ENCODE measurements at regions not wholly inside any gene's neighbourhood (a gene's known extent, or its start where the extent isn't known, plus 50 kb on each side); places are given as distances from the start of the nearest gene placed in this dataset.

DNA sequence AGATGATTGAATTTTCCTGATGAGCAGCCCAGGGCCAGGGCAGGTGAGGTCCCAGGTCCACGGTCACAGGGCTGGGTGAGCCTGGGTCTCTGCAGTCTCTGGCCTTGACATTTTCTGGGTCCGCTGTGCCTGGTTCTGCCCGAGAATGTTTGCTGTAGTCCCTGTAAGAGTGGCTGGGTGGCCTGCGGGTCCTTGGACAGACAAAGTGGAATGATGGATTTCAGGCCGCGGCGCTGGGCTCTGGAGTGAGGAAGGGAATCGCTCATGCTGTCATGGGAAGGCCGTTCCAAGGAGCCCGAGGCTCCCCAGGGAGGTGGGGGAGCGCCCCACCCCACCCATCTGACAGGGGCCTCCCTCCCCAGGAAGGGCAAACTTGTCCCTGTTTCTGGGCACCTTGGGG, 153.5 kb upstream of the CIBAR2 start:
- Histone ChIP-seq H3K9me2 (no peaks in the 10 kb centered on the region), H3K79me2 (ENCODE audit: insufficient read depth) (no peaks in the 10 kb centered on the region), H3K36me3 (replicated peaks in 1 of 2; ENCODE audit: control insufficient read depth in 1 of 2, insufficient read depth in 2 of 2, low read length in 1 of 2) (no peaks in the 10 kb centered on the region), H3K27ac (ENCODE audit: low read depth in 2 of 2, low read length in 1 of 2) (peak overlapping the region in 1 of 2 experiments; percentile 100; a peak in 2 of 4 replicates), H3K9ac (no peak overlapping the region), H3K4me1 (ENCODE audit: control insufficient read depth in 1 of 2, insufficient read depth in 2 of 2, low read depth in 1 of 2, low read length in 1 of 2) (peaks cover 0 to 63% of the 10 kb centered on the region in 2 experiments; a peak in 2 of 4 replicates), H3K27me3 (ENCODE audit: insufficient read depth) (no peaks in the 10 kb centered on the region), H3F3A (replicated peaks; ENCODE audit: insufficient read depth) (peaks cover 5% of the 10 kb centered on the region), H3K4me2 (no peak overlapping the region), H2AFZ (ENCODE audit: low read depth) (no peak overlapping the region), H4K20me1 (ENCODE audit: insufficient read depth) (peaks cover 11% of the 10 kb centered on the region; the same call in 1 of the 2 replicates), H3K4me3 (ENCODE audit: low read depth in 2 of 2, low read length in 1 of 2) (no peak overlapping the region), H3K9me3 (no peaks in the 10 kb centered on the region)
- CTCF ChIA-PET = interaction anchor here (0.6 to 13.0 kb wide), 4 partner anchors 8 to 21 kb away, joined by 3 to 180 read pairs (median 16); no protein-coding TSS in a partner anchor
- DNase-seq = no peak
- no peak for TF ChIP-seq USF2 (IDR thresholded peaks at IDR 0.05; ENCODE audit: borderline replicate concordance, low read depth, low read length)
- no peak for TF ChIP-seq GABPA (IDR thresholded peaks at IDR 0.05; ENCODE audit: low read depth)
- no peak for TF ChIP-seq FOXJ3 (CRISPR knock-in tag; IDR thresholded peaks at IDR 0.05)
- POLR2A ChIA-PET = no interaction called here
- 92% methylated on average over 7 of the region's 11 CpGs for WGBS (ENCODE audit: low lambda C conversion rate)

DNA sequence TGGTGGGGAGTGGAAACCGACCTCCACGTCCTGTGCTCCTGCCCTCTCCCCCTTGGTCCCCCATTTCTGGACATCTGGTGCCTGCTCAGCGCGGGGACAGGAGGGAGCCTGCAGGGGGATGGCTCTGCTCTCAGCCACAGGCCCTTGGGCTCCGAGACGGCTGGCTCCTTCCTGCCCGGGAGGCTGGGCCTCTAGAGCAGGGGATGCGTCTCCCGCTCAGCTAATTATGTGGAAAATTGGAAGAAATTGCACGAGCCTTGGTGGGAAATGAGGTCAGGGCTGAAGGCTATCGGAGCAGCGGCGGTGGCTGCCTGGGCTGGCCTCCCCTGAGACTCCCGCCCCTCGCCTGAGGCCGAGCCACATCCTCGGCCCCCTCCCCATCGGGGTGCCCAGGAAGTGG, 154.6 kb upstream of the CIBAR2 start:
- Histone ChIP-seq H3K27me3 (ENCODE audit: insufficient read depth) (no peaks in the 10 kb centered on the region), H3F3A (replicated peaks; ENCODE audit: insufficient read depth) (peaks cover 5% of the 10 kb centered on the region), H3K79me2 (ENCODE audit: insufficient read depth) (no peaks in the 10 kb centered on the region), H3K4me1 (ENCODE audit: control insufficient read depth in 1 of 2, insufficient read depth in 2 of 2, low read depth in 1 of 2, low read length in 1 of 2) (peaks cover 0 to 67% of the 10 kb centered on the region in 2 experiments; a peak in 2 of 4 replicates), H3K4me2 (no peak overlapping the region), H3K36me3 (replicated peaks in 1 of 2; ENCODE audit: control insufficient read depth in 1 of 2, insufficient read depth in 2 of 2, low read length in 1 of 2) (no peaks in the 10 kb centered on the region), H4K20me1 (ENCODE audit: insufficient read depth) (0 out of 2 replicates have a peak, but pooled peaks cover 7% of the 10 kb centered on the region), H3K9me2 (no peaks in the 10 kb centered on the region), H3K4me3 (ENCODE audit: low read depth in 2 of 2, low read length in 1 of 2) (no peak overlapping the region), H3K9ac (no peak overlapping the region), H2AFZ (ENCODE audit: low read depth) (no peak overlapping the region), H3K27ac (ENCODE audit: low read depth in 2 of 2, low read length in 1 of 2) (peak overlapping the region in 1 of 2 experiments; percentile 100; a peak in 2 of 4 replicates), H3K9me3 (no peaks in the 10 kb centered on the region)
- 69% methylated on average over 13 of the region's 18 CpGs for WGBS (ENCODE audit: low lambda C conversion rate)
- ChIA-PET POLR2A (interaction anchor here (0.8 kb wide), 1 partner anchor 152 kb away, joined by 3 read pairs; no protein-coding TSS in a partner anchor), CTCF (interaction anchor here (1.0 to 13.0 kb wide), 6 partner anchors 9 to 152 kb away, joined by 3 to 180 read pairs (median 8); no protein-coding TSS in a partner anchor)
- peak; percentile 84 for DNase-seq
- TF ChIP-seq, protein P1, sequence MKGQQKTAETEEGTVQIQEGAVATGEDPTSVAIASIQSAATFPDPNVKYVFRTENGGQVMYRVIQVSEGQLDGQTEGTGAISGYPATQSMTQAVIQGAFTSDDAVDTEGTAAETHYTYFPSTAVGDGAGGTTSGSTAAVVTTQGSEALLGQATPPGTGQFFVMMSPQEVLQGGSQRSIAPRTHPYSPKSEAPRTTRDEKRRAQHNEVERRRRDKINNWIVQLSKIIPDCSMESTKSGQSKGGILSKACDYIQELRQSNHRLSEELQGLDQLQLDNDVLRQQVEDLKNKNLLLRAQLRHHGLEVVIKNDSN (IDR thresholded peaks at IDR 0.05; ENCODE audit: borderline replicate concordance, low read depth) = no peak
- TF ChIP-seq EP300 (IDR thresholded peaks at IDR 0.05; ENCODE audit: borderline replicate concordance in 1 of 2, low read depth in 1 of 2, low read length in 1 of 2) = peak in 1 of 2 experiments; percentile 67; a peak in 2 of 4 replicates
- 0 out of 2 replicates have a peak, but pooled peaks have one; percentile 13 for TF ChIP-seq RAD21 (IDR thresholded peaks at IDR 0.05; ENCODE audit: low read length)

DNA sequence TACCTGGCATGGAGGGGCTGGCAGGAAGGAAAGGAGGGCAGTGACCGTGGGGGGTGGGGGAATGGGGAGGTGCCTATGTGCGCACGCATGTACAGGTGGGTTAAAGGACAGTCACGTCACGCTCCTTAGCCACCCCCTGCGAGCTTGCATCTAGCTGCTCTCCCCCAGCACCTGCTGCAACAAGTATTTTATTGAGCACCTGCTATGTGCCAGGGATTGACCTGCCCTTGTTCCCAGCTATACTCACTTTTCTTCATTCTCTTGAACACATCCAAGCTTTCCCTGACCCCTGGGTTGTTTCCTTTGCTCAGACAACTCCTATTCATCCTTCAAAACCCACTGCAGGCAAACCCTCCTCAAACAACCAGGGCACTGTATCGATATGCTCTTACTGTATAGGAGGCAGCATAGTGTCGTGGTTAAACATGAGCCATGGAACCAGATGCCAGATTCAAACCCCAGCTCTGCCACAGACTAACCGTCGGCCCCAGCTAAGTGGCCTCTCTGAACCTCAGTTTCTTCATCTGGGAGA, 155.2 kb upstream of the CIBAR2 start:
- no peaks in the 10 kb centered on the region for H3K9me3 ChIP-seq
- H3K4me1 ChIP-seq (ENCODE audit: control insufficient read depth in 1 of 2, insufficient read depth in 2 of 2, low read depth in 1 of 2, low read length in 1 of 2) = peaks cover 0 to 73% of the 10 kb centered on the region in 2 experiments; a peak in 2 of 4 replicates
- H3K9ac ChIP-seq = no peak overlapping the region
- CTCF ChIA-PET = interaction anchor here (1.0 to 13.0 kb wide), 5 partner anchors 9 to 153 kb away, joined by 3 to 180 read pairs (median 8); no protein-coding TSS in a partner anchor
- H3K27me3 ChIP-seq (ENCODE audit: insufficient read depth) = no peaks in the 10 kb centered on the region
- no peaks in the 10 kb centered on the region for H3K36me3 ChIP-seq (replicated peaks in 1 of 2; ENCODE audit: control insufficient read depth in 1 of 2, insufficient read depth in 2 of 2, low read length in 1 of 2)
- no peak overlapping the region for H3K4me2 ChIP-seq
- 0 out of 2 replicates have a peak, but pooled peaks cover 7% of the 10 kb centered on the region for H4K20me1 ChIP-seq (ENCODE audit: insufficient read depth)
- H2AFZ ChIP-seq (ENCODE audit: low read depth) = no peak overlapping the region
- H3K9me2 ChIP-seq = no peaks in the 10 kb centered on the region
- H3F3A ChIP-seq (replicated peaks; ENCODE audit: insufficient read depth) = peaks cover 5% of the 10 kb centered on the region
- TF ChIP-seq FOXM1 (IDR thresholded peaks at IDR 0.05; ENCODE audit: low read depth) (no peak), USF2 (IDR thresholded peaks at IDR 0.05; ENCODE audit: borderline replicate concordance, low read depth, low read length) (no peak), ELF1 (IDR thresholded peaks at IDR 0.05) (no peak), RAD21 (IDR thresholded peaks at IDR 0.05; ENCODE audit: low read length) (no peak), TCF12 (IDR thresholded peaks at IDR 0.05) (no peak), GABPA (IDR thresholded peaks at IDR 0.05; ENCODE audit: low read depth) (no peak), TAF1 (IDR thresholded peaks at IDR 0.05; ENCODE audit: borderline replicate concordance, low read depth, low read length) (no peak), JUND (IDR thresholded peaks at IDR 0.05) (no peak), CHD2 (IDR thresholded peaks at IDR 0.05; ENCODE audit: low read length, partially characterized antibody) (no peak), PBX3 (IDR thresholded peaks at IDR 0.05) (no peak)
- TF ChIP-seq, protein P2, sequence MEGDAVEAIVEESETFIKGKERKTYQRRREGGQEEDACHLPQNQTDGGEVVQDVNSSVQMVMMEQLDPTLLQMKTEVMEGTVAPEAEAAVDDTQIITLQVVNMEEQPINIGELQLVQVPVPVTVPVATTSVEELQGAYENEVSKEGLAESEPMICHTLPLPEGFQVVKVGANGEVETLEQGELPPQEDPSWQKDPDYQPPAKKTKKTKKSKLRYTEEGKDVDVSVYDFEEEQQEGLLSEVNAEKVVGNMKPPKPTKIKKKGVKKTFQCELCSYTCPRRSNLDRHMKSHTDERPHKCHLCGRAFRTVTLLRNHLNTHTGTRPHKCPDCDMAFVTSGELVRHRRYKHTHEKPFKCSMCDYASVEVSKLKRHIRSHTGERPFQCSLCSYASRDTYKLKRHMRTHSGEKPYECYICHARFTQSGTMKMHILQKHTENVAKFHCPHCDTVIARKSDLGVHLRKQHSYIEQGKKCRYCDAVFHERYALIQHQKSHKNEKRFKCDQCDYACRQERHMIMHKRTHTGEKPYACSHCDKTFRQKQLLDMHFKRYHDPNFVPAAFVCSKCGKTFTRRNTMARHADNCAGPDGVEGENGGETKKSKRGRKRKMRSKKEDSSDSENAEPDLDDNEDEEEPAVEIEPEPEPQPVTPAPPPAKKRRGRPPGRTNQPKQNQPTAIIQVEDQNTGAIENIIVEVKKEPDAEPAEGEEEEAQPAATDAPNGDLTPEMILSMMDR (IDR thresholded peaks at IDR 0.05) = no peak
- POLR2A ChIA-PET = no interaction called here
- peak overlapping the region in 1 of 2 experiments; percentile 100; a peak in 2 of 4 replicates for H3K27ac ChIP-seq (ENCODE audit: low read depth in 2 of 2, low read length in 1 of 2)
- DNase-seq = no peak
- 92% methylated on average over 5 of the region's 10 CpGs for WGBS (ENCODE audit: low lambda C conversion rate)
- H3K79me2 ChIP-seq (ENCODE audit: insufficient read depth) = no peaks in the 10 kb centered on the region
- no peak overlapping the region for H3K4me3 ChIP-seq (ENCODE audit: low read depth in 2 of 2, low read length in 1 of 2)
